Mesendoderm (in vitro differentiated cells): ENCODE measurements at regions not wholly inside any gene's neighbourhood (a gene's known extent, or its start where the extent isn't known, plus 50 kb on each side); places are given as distances from the start of the nearest gene placed in this dataset.
A peak's percentile ranks its signal among the peaks of the same experiment; 100 is the strongest.
"Not testable (repeated sequence)": the region's sequence is repeated elsewhere in the genome, so short reads cannot be mapped to it uniquely, and the experiment has no call there.

Experiments used
- DNase-seq: peaks from one replicate; pipeline ENCODE4 v3.0.0; 2013
- H2AK5ac ChIP-seq: 2 replicates; pipeline ENCODE4 v1.6.1; 2013; ENCODE audit warnings: low read length, inconsistent platforms
- H2BK120ac ChIP-seq: 2 replicates; pipeline ENCODE4 v1.6.1; 2013; ENCODE audit warnings: low read depth, mild to moderate bottlenecking, low read length, moderate library complexity, mixed read lengths
- H2BK15ac ChIP-seq: replicated peaks from 2 replicates; pipeline ENCODE4 v1.6.1; 2013; ENCODE audit warnings: low read depth, mild to moderate bottlenecking, moderate library complexity
- H2BK5ac ChIP-seq: 2 replicates; pipeline ENCODE4 v1.6.1; 2013; ENCODE audit warnings: low read length, inconsistent platforms
- H3K18ac ChIP-seq: 2 replicates; pipeline ENCODE4 v1.6.1; 2013; ENCODE audit warnings: mild to moderate bottlenecking, low read length, mixed read lengths
- H3K23ac ChIP-seq: one replicate; pipeline ENCODE4 v1.6.1; 2013; ENCODE audit warnings: low read length
- H3K27ac ChIP-seq: 2 replicates; pipeline ENCODE4 v1.5.1; 2013; ENCODE audit warnings: low read depth, mild to moderate bottlenecking, inconsistent platforms, low read length, moderate library complexity
- H3K27me3 ChIP-seq: 2 replicates; pipeline ENCODE4 v1.6.1; 2013; ENCODE audit warnings: low read length, control low read depth, mild to moderate bottlenecking, inconsistent platforms; ENCODE audit not compliant: insufficient read depth, poor library complexity
- H3K36me3 ChIP-seq: 2 replicates; pipeline ENCODE4 v1.6.1; 2013; ENCODE audit warnings: low read length, inconsistent platforms; ENCODE audit not compliant: control insufficient read depth, insufficient read depth
- H3K4ac ChIP-seq: one replicate; pipeline ENCODE4 v1.6.1; 2013; ENCODE audit warnings: low read depth, mild to moderate bottlenecking, low read length, moderate library complexity
- H3K4me1 ChIP-seq: 2 replicates; pipeline ENCODE4 v1.6.1; 2013; ENCODE audit warnings: low read depth, low read length, inconsistent platforms; ENCODE audit not compliant: control insufficient read depth
- H3K4me2 ChIP-seq: 2 replicates; pipeline ENCODE4 v1.6.1; 2013; ENCODE audit warnings: low read length
- H3K4me3 ChIP-seq: 2 replicates; pipeline ENCODE4 v1.5.1; 2013; ENCODE audit warnings: mild to moderate bottlenecking, low read length
- H3K56ac ChIP-seq: one replicate; pipeline ENCODE4 v1.6.1; 2013; ENCODE audit warnings: low read length
- H3K79me1 ChIP-seq: 2 replicates; pipeline ENCODE4 v1.6.1; 2013; ENCODE audit warnings: low read length, inconsistent platforms
- H3K79me2 ChIP-seq: 2 replicates; pipeline ENCODE4 v1.6.1; 2013; ENCODE audit warnings: mild to moderate bottlenecking, low read length; ENCODE audit not compliant: control insufficient read depth, insufficient read depth
- H3K9ac ChIP-seq: 2 replicates; pipeline ENCODE4 v1.6.1; 2013; ENCODE audit warnings: low read length, inconsistent platforms
- H4K5ac ChIP-seq: one replicate; pipeline ENCODE4 v1.6.1; 2013; ENCODE audit warnings: low read length
- H4K8ac ChIP-seq: one replicate; pipeline ENCODE4 v1.6.1; 2013; ENCODE audit warnings: low read depth, mild to moderate bottlenecking, control low read depth, low read length, moderate library complexity
- WGBS: extraction: QIAGEN DNeasy Blood & Tissue Kit; methylation state at CpG from one replicate; pipeline ENCODE4 v1.1.7; 2013; ENCODE audit warnings: low lambda C conversion rate, missing lambda C conversion rate; ENCODE audit not compliant: insufficient coverage; ENCODE audit errors: extremely low coverage; 5-methylcytosine and 5-hydroxymethylcytosine counted together

DNA sequence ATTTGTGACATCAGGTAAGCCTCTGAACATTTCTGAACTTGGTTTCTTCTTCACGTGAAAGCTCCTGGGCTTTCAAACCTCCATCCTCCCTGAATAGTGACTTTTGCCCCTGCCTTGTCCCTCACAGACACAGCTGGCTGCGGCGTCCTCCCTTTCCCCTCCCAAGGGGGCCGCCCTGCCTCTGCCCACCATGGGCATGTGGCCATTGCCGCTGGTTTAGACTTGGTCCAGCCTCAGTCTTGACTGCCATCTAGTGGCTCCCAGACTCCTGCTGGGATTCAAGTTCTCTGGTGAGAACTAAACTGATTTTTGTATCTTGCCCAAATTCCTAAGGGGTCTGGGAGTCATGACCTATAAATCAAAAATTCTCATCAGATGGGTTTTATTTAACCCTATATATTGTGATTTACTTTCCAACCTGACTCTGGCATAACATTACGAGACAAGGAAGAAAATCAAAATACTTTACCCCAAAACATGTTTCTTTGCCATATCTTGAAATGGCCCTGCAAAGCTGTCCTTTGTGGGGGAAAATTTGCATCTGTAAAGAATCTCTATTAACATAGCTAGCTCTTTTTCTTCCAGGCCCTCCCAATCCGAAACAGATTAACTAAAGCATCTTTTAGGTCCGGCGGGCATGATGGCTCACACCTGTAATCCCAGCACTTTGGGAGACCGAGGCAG is 73.9 kb upstream of the SEC14L1 start:
- not testable (repeated sequence) for H3K79me1 ChIP-seq, H2BK120ac ChIP-seq, H3K23ac ChIP-seq, H3K27ac ChIP-seq, H2BK15ac ChIP-seq, H3K18ac ChIP-seq, H2BK5ac ChIP-seq, H4K5ac ChIP-seq, H3K56ac ChIP-seq, H3K4me1 ChIP-seq, H4K8ac ChIP-seq, H3K4me3 ChIP-seq, H3K27me3 ChIP-seq, H3K4ac ChIP-seq, H3K79me2 ChIP-seq, H3K9ac ChIP-seq, H3K4me2 ChIP-seq, H3K36me3 ChIP-seq, H2AK5ac ChIP-seq
- WGBS: no CpG with 5 or more reads among the region's 10 CpGs
- peak; percentile 76 for DNase-seq

GRCh38 chr17:77068915-77069314 is 71.9 kb upstream of the SEC14L1 start:
- no peak overlapping the region for H2BK120ac ChIP-seq
- no peaks in the 10 kb centered on the region for H3K79me1 ChIP-seq
- H2BK5ac ChIP-seq: no peak overlapping the region
- no peaks in the 10 kb centered on the region for H3K4me1 ChIP-seq
- DNase-seq: peak; percentile 16
- WGBS: no CpG with 5 or more reads among the region's 2 CpGs
- H3K18ac ChIP-seq: no peak overlapping the region
- H3K56ac ChIP-seq: no peak overlapping the region
- no peaks in the 10 kb centered on the region for H3K27me3 ChIP-seq
- no peak overlapping the region for H3K9ac ChIP-seq
- H3K27ac ChIP-seq: no peak overlapping the region
- H3K23ac ChIP-seq: no peak overlapping the region
- H3K79me2 ChIP-seq: no peaks in the 10 kb centered on the region
- H4K8ac ChIP-seq: no peak overlapping the region
- H2BK15ac ChIP-seq: no peak overlapping the region
- H3K36me3 ChIP-seq: no peaks in the 10 kb centered on the region
- no peak overlapping the region for H3K4me2 ChIP-seq
- no peak overlapping the region for H3K4me3 ChIP-seq
- no peak overlapping the region for H3K4ac ChIP-seq
- H2AK5ac ChIP-seq: no peak overlapping the region
- no peak overlapping the region for H4K5ac ChIP-seq

DNA sequence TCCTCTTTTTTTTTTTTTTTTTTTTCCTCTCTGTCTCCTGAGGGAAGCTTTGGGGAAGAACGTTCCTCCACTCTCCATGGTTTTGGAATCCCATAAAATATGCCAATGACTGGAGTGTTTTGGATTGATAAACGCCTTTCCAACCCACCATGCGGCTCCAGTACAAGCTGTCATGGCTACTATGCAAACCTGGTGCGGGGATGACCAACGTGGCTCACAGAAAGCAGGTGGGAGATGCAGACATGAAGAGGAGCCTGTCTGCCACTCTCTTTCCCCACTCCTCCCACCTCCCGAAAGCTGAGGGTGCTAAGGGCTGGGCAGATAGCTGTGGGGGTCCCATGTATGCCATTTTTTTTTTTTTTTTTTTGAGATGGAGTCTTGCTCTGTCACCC is 69.9 kb upstream of the SEC14L1 start:
- Histone ChIP-seq H2AK5ac (no peak overlapping the region), H2BK5ac (no peak overlapping the region), H2BK120ac (no peak overlapping the region), H3K18ac (no peak overlapping the region), H3K79me2 (no peaks in the 10 kb centered on the region), H3K36me3 (no peaks in the 10 kb centered on the region), H3K56ac (no peak overlapping the region), H3K23ac (no peak overlapping the region), H2BK15ac (no peak overlapping the region), H3K27ac (no peak overlapping the region), H4K5ac (no peak overlapping the region), H3K4me1 (no peaks in the 10 kb centered on the region), H3K9ac (no peak overlapping the region), H3K79me1 (no peaks in the 10 kb centered on the region), H4K8ac (no peak overlapping the region), H3K27me3 (no peaks in the 10 kb centered on the region), H3K4me2 (no peak overlapping the region), H3K4me3 (no peak overlapping the region), H3K4ac (no peak overlapping the region)
- no peak for DNase-seq
- WGBS: no CpG with 5 or more reads among the region's 6 CpGs

DNA sequence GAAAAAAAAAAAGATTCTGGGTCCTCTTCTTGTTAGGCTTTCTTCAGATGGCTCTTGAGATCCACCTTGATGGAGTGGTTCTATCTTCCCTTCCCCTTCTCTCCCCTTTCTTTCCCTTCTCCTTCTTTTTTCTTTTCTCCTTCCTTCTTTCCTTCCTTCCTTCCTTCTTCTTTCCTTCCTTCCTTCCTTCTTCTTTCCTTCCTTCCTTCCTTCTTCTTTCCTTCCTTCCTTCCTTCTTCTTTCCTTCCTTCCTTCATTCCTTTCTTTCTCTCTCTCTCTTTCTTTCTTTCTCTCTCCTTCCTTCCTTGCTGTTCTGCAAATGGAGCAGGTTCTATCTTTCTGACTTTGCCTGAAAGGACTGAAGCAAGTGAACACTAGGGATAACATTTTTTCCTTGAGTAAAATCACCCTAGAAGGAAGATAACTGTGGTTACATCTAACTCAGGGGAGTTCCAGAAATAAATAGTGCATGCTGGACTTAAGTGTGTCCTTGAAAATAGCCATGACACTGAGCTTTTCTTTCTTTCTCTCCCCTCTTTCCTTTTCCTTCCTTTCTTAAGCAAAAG is 68.8 kb upstream of the SEC14L1 start:
- Histone ChIP-seq H3K18ac (no peak overlapping the region), H2BK5ac (no peak overlapping the region), H3K4ac (no peak overlapping the region), H2BK120ac (no peak overlapping the region), H4K8ac (no peak overlapping the region), H3K79me2 (no peaks in the 10 kb centered on the region), H2BK15ac (no peak overlapping the region), H3K56ac (no peak overlapping the region), H3K4me2 (no peak overlapping the region), H3K27ac (no peak overlapping the region), H2AK5ac (no peak overlapping the region), H3K79me1 (no peaks in the 10 kb centered on the region), H3K23ac (no peak overlapping the region), H3K4me3 (no peak overlapping the region), H4K5ac (no peak overlapping the region), H3K4me1 (no peaks in the 10 kb centered on the region), H3K9ac (no peak overlapping the region), H3K36me3 (no peaks in the 10 kb centered on the region), H3K27me3 (no peaks in the 10 kb centered on the region)
- no peak for DNase-seq

DNA sequence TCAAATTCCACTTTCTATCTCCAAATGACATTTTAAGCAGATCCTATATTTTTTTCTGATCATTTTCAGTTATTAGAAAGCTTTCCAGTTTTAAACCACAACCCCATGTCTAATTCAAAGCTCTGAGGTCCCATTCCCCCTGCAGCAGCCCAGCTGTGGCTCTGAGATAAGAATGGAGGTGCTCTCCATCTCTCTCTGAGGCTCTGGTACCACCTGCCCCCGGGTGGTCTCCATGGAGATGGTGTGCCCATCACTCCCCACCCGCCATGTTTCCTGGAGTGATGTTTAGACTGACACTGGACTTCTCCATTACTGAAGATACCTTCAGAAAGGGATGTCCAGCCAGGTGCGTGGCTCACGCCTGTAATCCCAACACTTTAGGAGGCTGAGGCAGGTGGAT is 68.1 kb upstream of the SEC14L1 start:
- no CpG with 5 or more reads among the region's 4 CpGs for WGBS
- no peak overlapping the region for H3K9ac ChIP-seq
- H4K5ac ChIP-seq: no peak overlapping the region

GRCh38 chr17:77074681-77075080 is 66.1 kb upstream of the SEC14L1 start:
- H2BK15ac ChIP-seq: no peak overlapping the region
- no peak overlapping the region for H3K4me3 ChIP-seq
- no peak for DNase-seq
- H2AK5ac ChIP-seq: no peak overlapping the region
- no CpG with 5 or more reads among the region's 12 CpGs for WGBS
- no peak overlapping the region for H3K27ac ChIP-seq
- no peaks in the 10 kb centered on the region for H3K79me2 ChIP-seq
- H3K4me1 ChIP-seq: no peaks in the 10 kb centered on the region
- no peak overlapping the region for H3K18ac ChIP-seq
- H2BK120ac ChIP-seq: no peak overlapping the region
- no peak overlapping the region for H3K4me2 ChIP-seq
- H3K23ac ChIP-seq: peak overlapping the region; percentile 45
- H3K27me3 ChIP-seq: no peaks in the 10 kb centered on the region
- no peak overlapping the region for H3K56ac ChIP-seq
- no peak overlapping the region for H4K5ac ChIP-seq
- H3K4ac ChIP-seq: no peak overlapping the region
- no peaks in the 10 kb centered on the region for H3K36me3 ChIP-seq
- H4K8ac ChIP-seq: no peak overlapping the region
- no peak overlapping the region for H2BK5ac ChIP-seq
- H3K9ac ChIP-seq: no peak overlapping the region
- no peaks in the 10 kb centered on the region for H3K79me1 ChIP-seq

More for the DNA sequence above, 68.1 kb upstream of the SEC14L1 start:
- Histone ChIP-seq H3K18ac (no peak overlapping the region), H3K4ac (no peak overlapping the region), H3K4me2 (no peak overlapping the region), H4K8ac (no peak overlapping the region), H3K4me1 (no peaks in the 10 kb centered on the region), H2BK15ac (no peak overlapping the region), H3K27me3 (no peaks in the 10 kb centered on the region), H2BK120ac (no peak overlapping the region), H3K79me2 (no peaks in the 10 kb centered on the region), H3K56ac (no peak overlapping the region), H3K79me1 (no peaks in the 10 kb centered on the region), H3K23ac (no peak overlapping the region), H3K36me3 (no peaks in the 10 kb centered on the region), H3K4me3 (no peak overlapping the region), H2AK5ac (no peak overlapping the region), H2BK5ac (no peak overlapping the region), H3K27ac (no peak overlapping the region)
- no peak for DNase-seq
